HG02588 (cell line): ENCODE measurements at regions not wholly inside any gene's neighbourhood (a gene's known extent, or its start where the extent isn't known, plus 50 kb on each side); places are given as distances from the start of the nearest gene placed in this dataset.
"Not testable (repeated sequence)": the region's sequence is repeated elsewhere in the genome, so short reads cannot be mapped to it uniquely, and the experiment has no call there.

ENCODE experiments used
- ATAC-seq: cut with Tn5 transposase; IDR thresholded peaks from one replicate; pipeline ENCODE4 v1.9.1; 2021; ENCODE audit warnings: mild to moderate bottlenecking, moderate library complexity; ENCODE audit not compliant: unreplicated experiment

DNA sequence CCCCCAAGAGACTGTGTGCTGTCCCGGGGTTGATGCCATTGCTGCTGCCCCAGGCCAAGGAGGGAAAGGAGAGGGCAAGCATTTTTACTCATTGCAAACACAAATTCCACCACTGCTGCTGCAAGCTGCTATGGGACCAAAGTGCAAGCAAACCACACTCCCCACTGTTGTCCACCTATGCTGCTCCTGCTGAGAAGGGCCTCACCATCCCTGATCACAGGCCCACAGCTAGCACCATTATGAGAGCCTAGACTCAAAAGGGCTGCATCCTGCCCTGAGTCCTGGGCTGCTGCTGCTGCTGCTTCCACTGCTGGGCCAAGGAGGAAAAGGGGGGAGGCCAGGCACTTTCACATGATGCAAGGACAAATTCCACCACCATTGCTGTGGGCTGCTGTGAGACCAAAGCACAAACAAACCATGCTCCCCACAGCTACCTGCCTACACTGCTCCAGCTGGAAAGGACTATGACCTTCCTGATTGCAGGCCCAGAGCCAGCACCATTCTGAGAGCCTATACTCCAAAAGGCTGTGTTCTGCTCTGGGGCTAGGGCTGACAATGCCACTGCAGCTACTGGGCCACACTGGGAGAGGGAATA, 218.2 kb upstream of the ZCCHC13 start:
- ATAC-seq = no peak

DNA sequence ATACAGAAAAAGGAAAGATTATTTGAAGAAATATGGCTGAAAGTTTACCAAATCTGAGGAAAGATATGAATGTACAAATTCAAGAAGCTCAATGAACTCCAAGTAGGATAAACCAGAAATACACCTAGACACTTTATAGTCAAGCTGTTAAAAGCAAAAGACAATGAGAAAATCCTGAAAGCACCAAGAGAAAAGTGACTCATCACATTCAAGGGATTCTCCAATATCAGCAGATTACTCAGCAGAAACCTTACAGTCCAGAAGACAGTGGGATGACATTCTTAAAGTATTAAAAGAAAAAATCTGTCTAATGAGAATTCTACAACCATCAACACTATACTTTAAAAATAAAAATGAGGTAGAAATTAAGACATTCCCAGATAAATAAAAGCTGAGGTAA, 223.8 kb upstream of the ZCCHC13 start:
- no peak for ATAC-seq

DNA sequence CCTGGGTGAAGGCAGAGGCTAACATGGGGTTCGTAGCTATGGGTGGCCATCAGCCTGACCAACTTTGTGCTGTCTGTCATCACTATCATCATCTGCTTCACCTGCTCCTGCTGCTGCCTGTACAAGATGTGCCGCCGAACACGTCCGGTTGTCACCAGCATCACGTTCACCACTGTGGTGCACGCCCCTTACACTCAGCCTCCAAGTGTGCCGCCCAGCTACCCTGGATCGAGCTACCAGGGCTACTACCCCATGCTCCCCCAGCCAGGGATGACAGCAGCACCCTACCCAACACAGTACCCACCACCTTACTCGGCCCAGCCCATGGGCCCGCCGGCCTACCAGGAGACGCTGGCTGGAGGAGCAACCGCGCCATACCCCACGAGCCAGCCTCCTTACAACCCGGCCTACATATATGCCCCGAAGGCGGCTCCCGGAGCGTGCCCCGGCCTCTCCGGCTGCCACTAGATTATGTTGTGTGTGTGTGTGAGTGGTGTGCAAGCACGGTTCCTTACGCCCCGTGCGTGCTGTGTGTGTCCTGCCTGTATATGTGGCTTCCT, 213.4 kb upstream of the XIST start:
- no peak for ATAC-seq

DNA sequence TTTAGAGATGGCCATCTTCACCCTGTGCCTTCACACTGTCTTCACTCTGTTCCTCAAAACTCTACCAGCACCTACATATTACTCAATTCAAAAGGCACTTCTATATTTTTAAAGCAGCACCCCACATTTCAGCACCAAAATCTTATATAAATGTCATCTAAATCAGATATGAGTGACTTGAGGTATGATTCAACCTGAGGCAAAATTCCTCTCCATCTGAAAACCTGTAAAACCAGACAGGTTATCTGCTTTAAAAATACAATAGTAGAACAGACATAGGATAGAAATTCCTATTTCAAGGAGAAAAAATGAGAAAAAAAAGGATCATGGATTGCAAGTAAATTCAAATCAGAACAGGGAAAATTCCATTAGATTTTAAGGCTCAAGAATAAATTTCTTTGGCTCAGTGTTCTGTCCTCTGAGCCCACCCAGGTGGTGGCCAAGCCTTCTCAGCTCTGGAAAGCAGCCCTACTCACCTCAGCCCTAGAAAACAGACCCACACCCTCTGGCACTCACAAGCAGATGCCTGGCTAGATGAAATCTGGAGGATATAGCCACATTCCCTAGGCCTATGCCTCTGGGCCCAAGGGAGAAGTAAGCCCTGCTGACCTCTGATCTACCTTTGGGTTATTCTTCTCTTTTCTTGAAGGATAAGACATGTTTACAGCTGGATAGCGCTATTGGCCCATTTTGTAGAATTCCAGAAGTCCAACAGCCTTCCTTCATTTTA, 211.1 kb upstream of the XIST start:
- ATAC-seq = no peak

DNA sequence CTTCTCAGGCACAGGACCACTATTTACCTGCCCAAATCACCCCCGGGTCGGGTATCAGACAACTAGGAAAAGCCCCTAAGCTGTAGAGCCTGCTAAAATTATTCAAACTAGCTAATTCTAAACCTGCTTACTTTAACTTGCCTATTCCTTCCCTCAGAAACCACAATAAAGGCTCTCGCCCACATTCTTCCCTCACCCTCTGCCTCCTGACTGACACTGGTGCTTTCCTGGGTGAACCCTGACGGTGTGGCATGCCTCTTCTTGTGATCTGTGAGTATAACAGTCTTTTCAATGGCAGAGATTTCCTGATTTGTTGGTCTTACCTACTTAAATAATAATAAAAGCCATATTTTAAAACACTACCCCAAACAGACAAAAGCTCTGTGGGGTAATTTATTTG, 209.4 kb upstream of the XIST start:
- ATAC-seq = no peak

DNA sequence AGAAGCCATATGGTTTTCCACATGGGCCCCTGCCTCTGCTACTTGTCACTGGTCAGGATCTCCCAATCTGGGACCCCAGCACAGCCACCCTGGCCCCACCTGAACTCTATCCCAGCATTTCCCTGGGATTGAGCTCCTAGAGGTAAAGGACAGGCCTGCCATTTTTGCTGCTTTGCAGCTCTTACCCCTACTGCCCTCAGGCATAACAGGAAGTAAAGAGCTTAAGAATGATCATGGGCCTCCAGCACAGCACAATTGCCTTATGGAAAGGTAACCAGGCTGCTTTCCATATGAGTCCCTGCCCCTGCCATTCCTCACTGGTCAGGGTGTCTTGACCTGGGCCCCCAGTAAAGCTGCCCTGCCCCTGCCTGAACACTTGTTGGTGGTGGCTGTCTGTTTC, 196.6 kb upstream of the XIST start:
- ATAC-seq = no peak

DNA sequence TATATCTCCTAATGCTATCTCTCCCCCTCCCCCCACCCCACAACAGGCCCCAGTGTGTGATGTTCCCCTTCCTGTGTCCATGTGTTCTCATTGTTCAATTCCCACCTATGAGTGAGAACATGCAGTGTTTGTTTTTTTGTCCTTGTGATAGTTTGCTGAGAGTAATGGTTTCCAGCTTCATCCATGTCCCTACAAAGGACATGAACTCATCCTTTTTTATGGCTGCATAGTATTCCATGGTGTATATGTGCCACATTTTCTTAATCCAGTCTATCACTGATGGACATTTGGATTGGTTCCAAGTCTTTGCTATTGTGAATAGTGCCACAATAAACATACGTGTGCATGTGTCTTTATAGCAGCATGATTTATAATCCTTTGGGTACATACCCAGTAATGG, 181.6 kb upstream of the XIST start:
- not testable (repeated sequence) for ATAC-seq

DNA sequence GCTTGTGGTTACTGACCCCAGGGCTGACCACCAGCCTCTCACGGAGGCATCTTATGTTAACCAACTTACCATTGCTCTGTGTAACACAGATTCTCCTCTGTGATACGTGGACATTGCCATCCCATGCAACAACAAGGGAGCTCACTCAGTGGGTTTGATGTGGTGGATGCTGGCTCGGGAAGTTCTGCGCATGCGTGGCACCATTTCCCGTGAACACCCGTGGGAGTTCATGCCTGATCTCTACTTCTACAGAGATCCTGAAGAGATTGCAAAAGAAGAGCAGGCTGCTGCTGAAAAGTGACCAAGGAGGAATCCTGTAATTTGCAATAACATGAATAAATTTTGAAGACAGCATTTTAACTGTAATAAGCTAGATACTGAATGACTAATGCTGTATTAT, 179.0 kb upstream of the XIST start:
- ATAC-seq = not testable (repeated sequence)

DNA sequence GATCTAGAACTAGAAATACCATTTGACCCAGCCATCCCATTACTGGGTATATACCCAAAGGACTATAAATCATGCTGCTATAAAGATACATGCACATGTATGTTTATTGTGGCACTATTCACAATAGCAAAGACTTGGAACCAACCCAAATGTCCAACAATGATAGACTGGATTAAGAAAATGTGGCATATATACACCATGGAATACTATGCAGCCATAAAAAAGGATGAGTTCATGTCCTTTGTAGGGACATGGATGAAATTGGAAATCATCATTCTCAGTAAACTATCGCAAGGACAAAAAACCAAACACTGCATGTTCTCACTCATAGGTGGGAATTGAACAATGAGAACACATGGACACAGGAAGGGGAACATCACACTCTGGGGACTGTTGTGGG, 178.3 kb upstream of the XIST start:
- not testable (repeated sequence) for ATAC-seq

DNA sequence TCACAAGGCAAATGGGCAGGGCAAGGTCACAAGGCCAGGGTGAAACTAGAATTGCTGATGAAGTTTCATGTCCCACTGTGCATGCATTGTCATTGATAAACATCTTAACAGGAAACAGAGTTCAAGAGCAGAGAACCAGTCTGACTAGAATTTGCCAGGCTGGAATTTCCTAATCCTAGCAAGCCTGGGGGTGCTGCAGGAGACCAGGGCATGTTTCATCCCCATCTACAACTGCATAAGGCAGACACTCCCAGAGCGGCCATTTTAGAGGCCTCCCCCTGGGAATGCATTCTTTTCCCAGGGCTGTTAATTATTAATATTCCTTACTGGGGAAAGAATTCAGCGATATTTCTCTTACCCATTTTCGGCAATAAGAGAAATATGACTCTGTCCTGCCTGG, 172.6 kb upstream of the XIST start:
- ATAC-seq = not testable (repeated sequence)

DNA sequence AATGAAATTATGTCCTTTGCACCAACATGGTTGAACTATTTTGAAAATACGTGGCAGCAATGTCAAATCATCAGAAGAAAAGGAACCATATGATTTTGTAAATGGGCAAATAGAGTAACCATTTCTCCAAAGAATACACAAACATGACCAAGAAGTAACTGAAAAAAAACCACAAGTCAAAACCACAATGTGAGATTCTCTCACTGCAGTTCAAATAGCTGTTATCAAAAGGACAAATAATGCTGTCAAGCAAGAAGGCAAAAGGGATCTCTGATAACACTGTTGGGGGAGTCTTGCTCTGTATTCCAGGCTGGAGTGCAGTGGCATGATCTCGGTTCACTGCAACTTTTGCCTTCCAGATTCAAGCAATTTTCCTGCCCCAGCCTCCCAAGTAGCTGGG, 170.7 kb upstream of the XIST start:
- no peak for ATAC-seq

DNA sequence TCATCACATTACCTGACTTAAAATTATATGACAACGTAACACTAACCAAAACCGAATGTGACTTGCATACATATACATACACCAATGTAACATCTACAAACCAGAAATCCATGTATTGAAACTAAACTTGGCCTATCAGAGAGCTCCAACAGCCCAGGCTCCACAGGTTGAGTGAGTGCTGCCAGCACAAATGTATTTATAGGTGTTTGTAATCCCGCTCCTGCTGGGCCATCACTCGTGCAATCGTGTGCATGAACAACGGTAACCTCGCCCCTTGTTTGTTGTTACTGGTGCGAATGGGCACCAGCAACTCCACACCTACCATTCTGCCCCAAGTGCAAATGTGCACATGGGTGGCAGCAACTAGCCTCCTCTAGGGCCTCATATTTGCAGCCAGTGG, 165.7 kb upstream of the XIST start:
- ATAC-seq = no peak

DNA sequence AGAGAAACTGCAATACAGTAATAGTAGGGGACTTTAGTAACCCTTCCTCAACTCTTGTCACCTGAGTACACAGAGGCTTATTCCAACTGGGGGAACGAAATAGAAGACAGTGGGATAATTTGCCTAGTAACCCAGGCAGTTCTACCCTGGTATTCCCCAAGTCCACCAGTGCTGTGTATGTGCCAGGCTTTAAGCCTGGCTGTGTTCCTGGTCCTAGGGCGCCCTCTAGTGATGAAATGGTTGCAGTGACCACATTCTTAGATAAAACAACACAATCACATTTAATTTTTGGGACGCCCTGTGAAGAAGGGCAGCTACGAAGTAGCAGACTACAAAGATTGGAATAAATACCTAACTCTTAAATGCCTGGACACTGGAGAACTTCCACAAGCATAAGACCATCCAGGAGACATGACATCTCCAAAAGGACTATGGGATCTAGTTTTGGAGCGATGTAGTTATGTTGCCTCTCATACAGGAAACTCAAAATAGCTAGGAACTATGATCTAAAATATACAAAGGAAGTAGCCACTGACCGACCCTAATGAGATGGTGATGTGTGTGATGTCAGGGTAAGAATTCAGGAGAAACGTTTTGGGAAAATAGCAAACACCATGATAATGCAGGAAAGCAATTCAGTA, 163.0 kb upstream of the XIST start:
- ATAC-seq = no peak

DNA sequence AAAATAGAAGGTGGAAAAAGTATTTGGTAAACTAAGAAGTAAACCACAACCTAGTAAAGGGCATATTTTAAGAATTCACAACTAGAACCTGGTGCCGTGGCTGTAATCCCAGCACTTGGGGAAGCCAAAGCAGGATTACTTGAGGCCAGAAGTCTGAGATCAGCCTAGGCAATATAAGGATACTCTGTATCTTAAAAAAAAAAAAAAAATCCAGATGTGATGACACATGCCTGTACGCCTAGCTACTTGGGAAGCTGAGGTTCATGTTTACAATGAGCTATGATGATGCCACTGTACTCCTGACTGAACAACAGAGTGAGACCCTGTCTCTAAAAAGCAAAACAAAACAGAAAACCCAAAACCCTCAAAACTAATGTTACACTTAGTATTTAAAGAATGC, 156.5 kb upstream of the XIST start:
- no peak for ATAC-seq

DNA sequence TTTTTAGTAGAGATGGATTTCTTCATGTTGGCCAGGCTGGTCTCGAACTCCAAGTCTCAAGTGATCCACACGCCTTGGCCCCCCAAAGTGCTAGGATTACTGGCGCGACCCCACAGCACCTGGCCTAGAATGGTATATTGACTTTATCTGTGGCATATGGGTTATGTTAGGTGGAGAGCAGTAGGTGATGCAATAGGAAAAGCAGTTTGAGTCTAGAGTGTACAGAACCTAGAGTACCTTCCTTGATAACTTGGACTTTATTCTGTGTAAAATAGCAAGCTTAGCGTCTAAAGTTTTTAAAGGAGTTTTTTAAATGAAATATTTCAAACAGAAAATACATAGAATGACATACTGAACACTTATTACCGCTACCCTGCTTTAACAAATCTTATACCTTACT, 139.5 kb upstream of the XIST start:
- no peak for ATAC-seq

DNA sequence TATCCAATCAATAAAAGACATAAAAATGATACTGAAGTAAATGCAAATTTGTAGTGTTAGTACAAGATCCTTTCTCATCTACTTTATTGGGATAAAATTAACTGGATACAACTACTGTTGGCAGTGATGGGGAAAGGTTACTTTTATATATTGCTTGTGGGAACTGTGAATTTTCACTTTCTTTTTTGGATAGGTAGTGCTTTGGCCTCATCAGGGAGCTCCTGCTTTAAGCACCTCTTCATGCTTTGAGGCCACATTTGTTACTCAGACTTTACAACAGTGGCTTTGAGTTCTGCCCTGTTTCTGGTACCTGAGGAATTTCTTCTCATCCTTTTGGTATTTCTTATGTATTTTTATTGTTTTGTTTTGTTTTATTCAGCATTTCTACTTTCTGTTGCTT, 134.7 kb upstream of the XIST start:
- ATAC-seq = no peak

DNA sequence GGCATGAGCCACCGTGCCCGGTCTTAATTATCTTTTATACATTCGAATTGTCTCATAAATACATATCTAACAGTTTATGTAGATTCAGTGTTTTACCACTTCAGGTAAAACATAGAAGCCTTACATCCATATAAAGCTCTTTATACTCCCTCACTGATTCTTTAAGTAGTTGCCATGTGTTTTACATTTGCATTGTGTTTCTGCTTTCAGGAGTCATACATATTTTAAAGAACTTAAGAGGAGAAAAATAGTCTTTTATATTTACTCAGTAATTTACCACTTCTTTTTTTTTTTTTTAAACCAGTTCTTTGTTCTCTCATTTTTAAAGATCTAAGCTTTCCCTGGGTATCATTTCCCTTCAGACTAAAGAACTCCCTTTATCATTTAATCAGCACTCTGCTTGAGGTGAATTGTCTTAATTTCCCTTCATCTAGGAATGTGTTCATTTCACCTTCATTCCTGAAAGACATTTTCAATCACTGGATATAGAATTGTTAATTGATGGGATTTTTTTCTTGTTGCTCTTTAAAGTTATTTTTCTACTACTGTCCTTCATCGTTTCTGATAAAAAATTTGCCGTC, 127.1 kb upstream of the XIST start:
- ATAC-seq = no peak

DNA sequence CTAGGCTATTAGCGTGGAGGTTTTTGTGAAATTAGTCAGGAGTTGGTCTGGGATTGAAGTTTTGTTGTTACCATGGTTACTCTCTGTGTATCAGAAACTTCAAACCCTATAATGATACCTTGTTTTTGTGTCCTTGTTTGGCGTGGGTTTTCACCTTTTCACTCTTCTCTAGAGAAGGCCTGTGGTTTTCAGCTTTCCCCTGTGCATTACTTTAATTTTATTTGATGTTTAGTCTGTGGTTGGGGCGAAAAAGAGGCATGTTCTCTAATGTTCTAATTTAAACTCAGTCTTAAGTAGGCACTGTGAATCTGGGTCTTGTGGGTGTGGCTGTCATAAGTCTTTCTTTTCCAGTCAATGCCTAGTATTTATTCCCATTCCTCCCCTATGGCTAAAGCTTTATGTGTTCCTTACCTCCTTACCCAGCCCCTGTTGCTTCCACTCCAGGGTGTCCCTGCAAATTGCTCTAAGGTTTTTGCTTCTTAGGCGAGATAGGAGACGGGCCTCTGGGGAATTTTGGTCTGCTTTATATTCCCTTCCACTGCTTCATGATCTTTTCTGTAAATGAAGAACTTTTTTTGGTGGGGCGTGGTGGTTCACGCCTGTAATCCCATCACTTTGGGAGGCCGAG, 125.1 kb upstream of the XIST start:
- ATAC-seq = no peak

DNA sequence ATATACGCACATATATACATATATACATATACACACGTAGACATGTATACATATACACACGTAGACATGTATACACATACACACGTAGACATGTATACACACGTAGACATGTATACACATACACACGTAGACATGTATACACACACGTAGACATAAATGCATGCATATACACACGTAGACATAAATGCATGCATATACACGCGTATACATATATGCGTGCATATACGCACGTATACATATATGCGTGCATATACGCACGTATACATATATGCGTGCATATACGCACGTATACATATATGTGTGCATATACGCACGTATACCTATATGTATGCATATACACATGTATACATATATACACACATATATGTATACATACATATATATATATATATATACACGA, 114.9 kb upstream of the XIST start:
- ATAC-seq = not testable (repeated sequence)

DNA sequence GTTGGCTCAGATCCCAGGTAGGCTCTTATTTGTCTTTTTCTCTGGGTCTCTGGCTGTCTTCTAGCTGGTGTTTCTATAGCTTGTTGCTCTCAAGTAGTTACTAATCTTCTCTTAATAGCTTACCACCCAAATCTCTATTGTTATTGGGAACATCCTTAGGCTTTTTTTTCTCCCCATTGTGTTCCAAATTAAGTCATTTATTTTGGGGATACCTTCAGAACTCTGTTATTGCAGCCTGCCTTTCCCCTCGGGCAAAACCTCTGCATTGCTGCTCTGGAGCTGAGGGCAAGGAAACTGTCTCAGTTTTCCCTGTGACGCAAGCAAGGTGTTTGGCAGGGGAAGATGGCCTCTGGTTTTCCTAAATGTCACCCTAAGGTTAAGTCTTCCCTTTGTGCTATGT, 113.3 kb upstream of the XIST start:
- ATAC-seq = no peak

DNA sequence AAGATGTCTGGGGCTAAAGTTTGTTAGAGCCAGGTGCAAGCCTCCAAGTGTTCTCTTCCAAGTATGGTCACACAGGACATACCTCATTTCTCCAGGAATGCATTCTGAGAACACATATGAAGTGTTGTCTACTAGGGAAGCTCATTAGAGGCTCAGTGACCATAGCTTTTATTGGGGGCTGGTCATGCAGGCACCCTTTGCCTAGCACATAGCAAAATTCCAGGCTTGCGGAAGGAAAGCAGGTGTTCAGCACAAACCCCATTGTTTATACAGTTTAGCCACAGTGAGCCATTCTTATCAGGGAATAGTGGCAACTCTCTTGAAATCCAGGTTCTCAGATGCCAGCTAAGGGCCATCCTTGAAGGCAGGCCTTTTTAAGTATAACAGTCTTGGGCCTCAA, 112.1 kb upstream of the XIST start:
- ATAC-seq = no peak
